Caki2 (cell line): ENCODE measurements at regions not wholly inside any gene's neighbourhood (a gene's known extent, or its start where the extent isn't known, plus 50 kb on each side); places are given as distances from the start of the nearest gene placed in this dataset.

ENCODE experiments used
- DNase-seq: peaks from one replicate; pipeline ENCODE4 v3.0.0-alpha.2; 2015; ENCODE audit warnings: low read depth
- in situ Hi-C: cut with HindIII; loops from 2 replicates; pipeline ENCODE4 v1.10.0; 2016; ENCODE audit warnings: low sequenced_read_pairs, low pct_unique_long_range_greater_than_20kb, mixed read lengths

DNA sequence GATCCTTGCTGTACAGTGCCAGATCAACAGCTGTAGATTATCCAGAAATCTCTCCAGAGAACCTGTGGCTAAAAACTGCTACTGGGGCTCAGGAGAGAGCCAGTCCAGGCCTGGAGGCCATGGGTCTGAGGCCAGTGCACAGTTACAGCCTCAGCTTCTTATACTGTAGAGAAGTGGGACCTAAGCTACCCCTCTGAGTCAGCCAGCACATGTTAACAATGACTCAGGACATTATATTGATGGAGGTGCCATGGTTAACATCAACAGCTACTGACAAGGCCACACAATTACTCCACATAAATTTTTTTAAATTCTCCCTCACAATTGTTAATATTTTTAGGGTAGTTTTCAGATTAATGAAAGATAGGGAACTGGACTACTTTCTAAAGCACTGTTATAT, 138.5 kb downstream of the RBM26 start:
- no peak for DNase-seq
- in situ Hi-C loops: no loop called here

DNA sequence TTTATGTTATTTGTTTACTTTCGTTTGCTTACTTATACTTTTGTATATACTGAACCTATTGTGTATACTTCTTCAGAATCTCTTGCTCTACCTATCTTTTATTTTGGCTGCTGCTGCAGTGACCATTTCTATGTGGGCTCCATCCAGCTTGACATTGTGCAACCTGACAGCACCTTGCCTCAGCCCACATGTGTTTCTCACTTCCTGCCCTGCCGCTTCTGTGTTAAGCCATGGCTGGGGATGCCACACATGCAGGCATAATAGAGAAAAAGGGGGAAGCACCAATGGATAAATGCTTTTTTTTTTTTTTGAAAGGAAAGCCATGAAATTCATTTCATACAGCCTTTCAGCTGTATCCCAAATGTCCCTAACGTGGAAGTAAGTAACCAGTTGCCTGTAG, 147.6 kb downstream of the RBM26 start:
- in situ Hi-C loops: no loop called here
- no peak for DNase-seq

DNA sequence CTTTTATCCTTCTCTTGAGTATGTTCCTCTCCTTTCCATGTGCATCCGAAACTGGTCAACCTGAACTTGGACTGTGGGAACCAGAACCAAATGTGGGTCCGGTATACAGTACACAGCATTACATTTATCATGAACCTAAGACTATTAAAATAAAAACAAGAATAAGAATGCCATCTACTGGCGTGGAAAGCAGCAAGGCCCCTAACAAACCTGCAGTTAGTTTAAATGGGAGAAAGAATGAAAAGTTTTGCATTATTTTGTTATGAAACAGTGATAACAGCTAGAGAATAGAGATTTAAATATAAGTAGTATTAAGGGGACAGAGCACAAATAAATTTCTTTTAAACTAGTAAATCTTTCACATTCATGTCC, 159.5 kb downstream of the RBM26 start:
- no peak for DNase-seq
- in situ Hi-C loops: no loop called here

GRCh38 chr13:79245937-79246577, 160.0 kb downstream of the RBM26 start:
- in situ Hi-C loops: no loop called here
- DNase-seq: no peak

GRCh38 chr13:79241697-79242096, 164.4 kb downstream of the RBM26 start:
- in situ Hi-C loops: no loop called here
- no peak for DNase-seq

GRCh38 chr13:79237981-79238380, 168.1 kb downstream of the RBM26 start:
- in situ Hi-C loops: no loop called here

DNA sequence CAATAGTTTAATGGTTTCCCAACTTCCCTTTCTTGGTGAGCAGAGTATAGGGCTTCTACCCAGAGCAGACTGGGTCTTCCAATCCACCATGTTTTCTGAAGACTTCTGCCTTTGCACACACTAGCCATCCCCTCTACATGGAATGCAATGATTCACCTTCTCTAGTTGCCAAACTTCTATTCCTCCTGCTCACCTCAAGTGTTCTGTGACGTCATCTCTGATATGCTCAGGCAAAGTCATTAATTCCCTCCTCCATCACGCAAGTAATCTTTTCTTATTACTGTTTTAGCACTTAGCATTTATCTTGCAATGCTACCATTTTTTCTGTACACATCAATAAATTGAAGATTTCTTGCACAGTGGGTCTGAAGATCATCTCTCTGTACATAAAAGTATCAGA, 174.2 kb downstream of the RBM26 start:
- in situ Hi-C loops: no loop called here
- no peak for DNase-seq

More at GRCh38 chr13:79237981-79238380, 168.1 kb downstream of the RBM26 start:
- no peak for DNase-seq

DNA sequence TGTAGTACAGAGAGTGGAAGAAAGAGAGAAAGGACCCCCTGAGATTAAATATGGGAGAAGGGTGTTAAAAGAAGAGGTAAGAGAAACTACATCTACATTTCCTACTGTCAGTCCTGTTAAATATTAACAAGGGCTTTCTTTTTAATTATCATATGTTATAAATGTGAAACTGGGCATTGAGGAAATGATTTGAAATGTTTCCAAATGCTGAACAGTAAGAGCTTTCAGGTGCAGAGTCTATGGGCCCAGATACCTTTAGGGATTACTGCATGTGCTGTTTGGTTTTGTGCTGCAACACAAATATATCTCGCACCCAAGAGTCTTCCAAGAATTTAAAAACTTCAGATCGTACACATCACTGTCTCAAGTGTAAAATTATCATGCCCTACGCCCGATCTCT, 176.3 kb downstream of the RBM26 start:
- in situ Hi-C loops: no loop called here
- no peak for DNase-seq

DNA sequence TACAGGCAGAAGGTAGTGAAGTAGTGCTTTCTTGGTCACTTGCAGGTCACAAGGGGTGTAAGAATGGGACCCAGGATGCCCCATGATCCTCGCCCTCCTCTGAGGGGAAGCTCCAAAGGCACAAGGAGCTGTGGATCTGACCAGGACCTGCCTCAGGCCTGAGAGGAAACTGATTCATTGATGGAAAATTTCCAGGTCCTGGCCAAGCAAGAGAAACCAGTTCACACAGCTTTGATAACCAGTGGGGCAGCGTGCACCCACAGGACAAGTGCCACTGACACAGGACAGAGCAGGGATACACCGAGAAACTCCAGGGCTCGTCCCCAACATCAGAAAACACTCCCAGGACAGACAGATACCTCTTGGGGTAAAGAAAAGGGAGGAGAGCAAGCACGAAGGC, 177.1 kb downstream of the RBM26 start:
- no peak for DNase-seq
- in situ Hi-C loops: no loop called here

DNA sequence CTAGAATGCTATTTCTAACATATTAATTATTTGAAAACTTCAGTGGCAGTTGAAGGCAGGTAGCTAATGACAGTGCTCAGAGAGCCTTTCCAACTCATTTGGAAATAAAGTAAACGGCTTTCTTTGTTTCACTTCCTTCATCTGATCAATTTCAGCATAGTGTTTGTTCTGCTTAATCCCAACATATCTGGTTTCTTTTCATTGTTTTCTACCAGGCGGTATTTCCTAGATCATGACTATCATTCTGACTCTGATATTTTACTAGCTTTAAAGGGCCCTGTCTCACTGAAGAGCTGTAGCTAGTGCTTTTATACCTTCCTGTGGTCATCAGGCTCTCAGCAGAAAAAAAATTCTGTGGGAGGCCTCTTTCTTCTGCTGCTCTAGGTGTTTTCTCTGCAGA, 178.6 kb downstream of the RBM26 start:
- in situ Hi-C loops: no loop called here

DNA sequence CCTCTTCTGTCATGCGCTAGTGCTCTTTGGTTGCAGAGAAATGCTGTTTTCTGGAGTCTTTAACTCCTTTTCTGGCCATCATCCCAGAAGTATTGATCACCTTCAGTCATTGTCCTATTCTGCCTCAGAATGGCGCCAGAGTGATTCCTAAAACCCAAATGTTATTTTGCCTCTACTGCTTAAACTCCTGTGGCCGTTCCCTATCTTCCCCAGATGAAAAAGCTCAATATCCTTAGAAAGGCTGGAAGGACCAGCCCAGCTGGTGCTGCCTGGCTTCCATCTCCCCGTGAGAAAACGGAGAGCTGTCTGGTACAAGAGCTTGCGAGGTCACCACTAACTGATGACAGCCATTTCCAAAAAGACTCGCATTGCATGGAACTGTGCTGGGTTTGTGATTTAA, 179.1 kb downstream of the RBM26 start:
- no peak for DNase-seq
- in situ Hi-C loops: no loop called here

More for the DNA sequence above, 178.6 kb downstream of the RBM26 start:
- DNase-seq: no peak

DNA sequence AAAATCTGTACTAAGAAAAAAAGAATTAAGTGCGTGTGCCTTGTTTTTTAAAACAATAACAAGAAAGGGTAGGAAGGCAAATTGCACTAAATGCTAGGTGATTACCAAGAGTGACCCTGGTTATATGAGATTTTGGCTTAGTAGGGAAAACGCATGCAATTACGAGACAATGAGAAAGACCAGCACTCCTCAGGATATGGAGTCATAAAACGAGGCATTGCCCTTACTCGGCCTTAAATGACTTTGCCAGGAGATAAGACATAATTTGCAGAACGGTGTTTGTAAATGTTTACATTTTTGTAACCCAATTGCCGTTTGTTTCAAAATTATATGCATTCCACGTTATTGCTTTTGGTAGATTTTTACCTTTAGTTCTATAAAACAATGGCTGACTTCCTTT, 179.8 kb downstream of the RBM26 start:
- DNase-seq: no peak
- in situ Hi-C loops: no loop called here

DNA sequence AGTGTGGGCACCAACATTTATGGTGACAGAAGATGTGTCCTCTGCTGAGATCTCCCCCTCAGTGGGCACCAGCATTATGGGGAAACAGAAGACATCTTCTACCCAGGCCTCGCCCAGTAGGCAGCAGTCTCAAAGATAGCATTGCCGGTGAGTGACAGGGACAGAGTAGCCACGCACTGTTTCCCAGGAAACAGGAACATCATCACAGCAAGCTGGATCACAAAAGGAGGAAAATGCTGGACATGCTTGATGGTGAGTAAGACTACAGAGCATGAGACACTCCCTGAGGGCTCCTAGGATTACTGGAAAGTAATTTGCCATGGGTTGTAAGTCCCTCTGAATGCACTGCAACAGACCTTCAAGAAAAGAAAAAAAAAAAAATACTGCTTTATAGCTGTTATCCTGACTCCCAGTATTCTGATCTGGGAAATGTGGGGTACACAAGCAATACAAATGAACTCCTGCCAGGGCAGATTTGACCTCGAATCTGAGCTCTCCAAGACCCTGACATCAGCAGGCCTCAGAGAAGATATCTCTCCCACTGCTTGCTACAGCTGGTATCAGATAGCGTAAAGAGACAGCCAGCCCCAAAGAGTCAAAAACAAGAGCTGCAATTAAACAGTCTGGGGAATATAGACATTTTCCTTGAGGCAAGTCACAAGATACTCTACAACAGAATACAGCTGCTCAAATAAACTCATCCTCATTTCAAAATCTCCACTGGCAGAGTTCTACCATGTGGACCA, 180.4 kb downstream of the RBM26 start:
- in situ Hi-C loops: no loop called here
- no peak for DNase-seq

DNA sequence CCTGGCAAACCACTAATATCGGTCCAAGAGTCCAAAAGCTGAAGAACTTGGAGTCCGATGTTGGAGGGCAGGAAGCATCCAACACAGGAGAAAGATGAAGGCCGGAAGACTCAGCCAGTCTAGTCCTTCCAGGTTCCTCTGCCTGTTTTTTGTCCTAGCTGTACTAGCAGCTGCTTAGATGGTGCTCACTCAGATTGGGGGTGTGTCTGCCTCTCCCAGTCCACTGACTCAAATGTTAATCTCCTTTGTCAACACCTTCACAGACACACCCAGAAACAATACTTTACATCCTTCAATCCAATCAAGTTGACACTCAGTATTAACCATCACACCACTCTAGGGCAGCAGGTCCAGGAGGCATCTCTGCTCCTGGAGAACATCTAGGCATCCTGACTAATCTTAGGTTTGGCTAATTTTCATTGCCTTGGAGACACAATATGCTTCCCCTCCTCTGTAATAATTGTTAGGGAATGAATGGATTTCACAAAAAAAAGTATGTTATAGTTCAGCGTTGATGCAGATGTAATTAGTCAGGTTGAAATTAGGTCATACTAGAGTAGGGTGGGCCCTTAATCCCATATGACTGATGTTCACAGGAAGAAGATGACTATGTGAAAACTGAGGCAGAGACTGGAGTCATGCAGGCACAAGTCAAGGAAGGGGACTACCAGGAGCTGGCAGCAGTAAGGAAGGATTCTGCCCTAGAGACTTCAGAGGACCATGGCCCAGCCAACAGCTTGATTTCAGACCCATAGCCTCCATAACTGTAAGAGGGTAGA, 183.4 kb downstream of the RBM26 start:
- in situ Hi-C loops: no loop called here

DNA sequence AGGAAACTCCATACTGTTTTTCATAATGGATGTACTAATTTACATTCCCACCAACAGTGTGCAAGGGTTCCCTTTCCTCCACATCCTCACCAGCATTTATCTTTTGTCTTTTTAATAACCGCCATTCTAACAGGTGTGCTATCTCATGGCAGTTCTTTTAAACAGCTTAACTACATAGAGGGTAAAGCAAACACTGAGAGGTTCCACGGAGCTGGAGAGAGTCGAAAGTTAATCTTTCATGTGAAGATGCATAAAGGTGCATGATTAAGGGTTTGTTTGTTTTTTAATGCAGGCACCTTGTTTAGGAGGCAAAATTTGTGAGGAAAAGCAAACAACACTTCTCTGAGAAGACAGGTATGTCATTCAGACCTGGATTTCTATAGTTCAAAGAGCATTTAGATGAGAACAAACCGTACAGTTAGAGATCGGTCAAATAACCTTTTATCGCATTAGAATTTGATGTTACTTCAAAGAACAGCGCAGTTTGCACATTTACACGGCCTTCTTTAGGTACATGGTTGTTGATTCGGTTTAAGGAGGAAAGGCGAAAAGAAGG, 193.9 kb downstream of the RBM26 start:
- in situ Hi-C loops: no loop called here
- DNase-seq: no peak

More for the DNA sequence above, 183.4 kb downstream of the RBM26 start:
- no peak for DNase-seq

DNA sequence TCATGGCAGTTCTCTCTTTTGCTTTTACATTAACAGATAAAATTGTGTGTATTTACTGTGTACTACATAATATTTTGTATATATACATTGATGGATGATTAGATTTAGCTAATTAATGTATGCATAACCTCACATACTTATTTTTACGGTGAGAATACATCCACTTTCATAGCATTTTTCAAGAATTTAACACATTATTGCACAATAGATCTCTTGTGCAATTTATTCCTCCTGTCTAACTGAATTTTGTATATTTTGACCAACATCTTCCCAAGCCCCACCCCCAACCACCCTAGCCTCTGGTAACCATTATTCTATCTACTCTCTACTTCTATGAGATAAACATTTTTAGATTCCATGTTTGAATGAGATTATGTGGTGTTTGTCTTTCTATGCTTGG, 194.7 kb downstream of the RBM26 start:
- in situ Hi-C loops: no loop called here
- DNase-seq: no peak

GRCh38 chr13:79197933-79198332, 208.1 kb downstream of the RBM26 start:
- no peak for DNase-seq
- in situ Hi-C loops: no loop called here

- in situ Hi-C loops: no loop called here
- DNase-seq: no peak
Measured at GRCh38 chr13:79196843-79197242, 209.2 kb downstream of the RBM26 start.

DNA sequence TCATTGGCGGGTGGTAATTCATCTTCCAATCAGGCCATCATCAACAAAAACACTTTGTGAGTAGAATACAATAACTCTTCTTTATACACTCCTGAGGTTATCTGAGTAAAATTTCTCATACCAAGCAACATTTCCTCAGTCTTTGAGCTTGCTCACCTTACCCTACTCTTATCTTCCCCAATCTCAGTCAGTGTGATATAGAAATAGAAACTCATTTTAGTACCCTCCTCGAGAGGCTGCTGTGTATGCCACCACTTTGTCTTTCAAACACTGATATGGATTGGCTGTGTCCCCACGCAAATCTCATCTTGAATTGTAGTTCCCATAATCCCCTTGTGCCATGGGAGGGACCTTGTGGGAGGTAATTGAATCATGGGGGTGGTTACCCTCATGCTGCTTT, 209.7 kb downstream of the RBM26 start:
- in situ Hi-C loops: no loop called here
- DNase-seq: no peak
